ENCODE measurements at regions not wholly inside any gene's neighbourhood (a gene's known extent, or its start where the extent isn't known, plus 50 kb on each side); places are given as distances from the start of the nearest gene placed in this dataset.
A peak's percentile ranks its signal among the peaks of the same experiment; 100 is the strongest.

- H3K9me3 ChIP-seq (ENCODE audit: control insufficient read depth, insufficient read depth, low read depth, low read length), result no peaks in the 10 kb centered on the region
- CTCF ChIA-PET, result interaction anchor here (0.8 to 1.4 kb wide), 3 partner anchors 11 to 28 kb away, joined by 3 to 4 read pairs (median 3); no protein-coding TSS in a partner anchor
- TF ChIP-seq ZNF747 (tag by site-specific recombination; IDR thresholded peaks at IDR 0.05) (no peak), ZBTB17 (tag by site-specific recombination; IDR thresholded peaks at IDR 0.05) (peak; percentile 94), ZEB2 (tag by site-specific recombination; IDR thresholded peaks at IDR 0.05) (no peak), ZNF558 (tag by site-specific recombination; IDR thresholded peaks at IDR 0.05) (no peak), ZSCAN5A (tag by site-specific recombination; IDR thresholded peaks at IDR 0.05) (no peak), ZNF155 (tag by site-specific recombination; IDR thresholded peaks at IDR 0.05) (no peak), SP7 (tag by site-specific recombination; IDR thresholded peaks at IDR 0.05) (no peak), ZBTB21 (tag by site-specific recombination; IDR thresholded peaks at IDR 0.05) (no peak), ZNF654 (tag by site-specific recombination; IDR thresholded peaks at IDR 0.05; ENCODE audit: low read depth) (no peak), ZNF629 (tag by site-specific recombination; IDR thresholded peaks at IDR 0.05) (0 out of 2 replicates have a peak, but pooled peaks have one; percentile 35), ZNF830 (tag by site-specific recombination; IDR thresholded peaks at IDR 0.05; ENCODE audit: low read depth) (no peak), ZNF670 (tag by site-specific recombination; IDR thresholded peaks at IDR 0.05; ENCODE audit: low read depth) (no peak), ZNF2 (tag by site-specific recombination; IDR thresholded peaks at IDR 0.05) (no peak), SCRT2 (tag by site-specific recombination; IDR thresholded peaks at IDR 0.05) (peak; percentile 64), ZFP37 (tag by site-specific recombination; IDR thresholded peaks at IDR 0.05) (no peak), ZNF621 (tag by site-specific recombination; IDR thresholded peaks at IDR 0.05) (no peak), ZNF433 (tag by site-specific recombination; IDR thresholded peaks at IDR 0.05; ENCODE audit: low read depth) (no peak), ZNF37A (tag by site-specific recombination; IDR thresholded peaks at IDR 0.05) (no peak), KLF1 (tag by site-specific recombination; IDR thresholded peaks at IDR 0.05) (no peak)
- no peaks in the 10 kb centered on the region for H3K4me1 ChIP-seq (ENCODE audit: control insufficient read depth, insufficient read depth, low read length)
- H3K4me3 ChIP-seq (ENCODE audit: low read depth, low read length), result no peak overlapping the region
- no peaks in the 10 kb centered on the region for H3K36me3 ChIP-seq (ENCODE audit: control insufficient read depth in 2 of 2, insufficient read depth in 1 of 2, low read length in 2 of 2)
- POLR2A ChIA-PET, result interaction anchor here (0.6 kb wide), 1 partner anchor 111 kb away, joined by 3 read pairs; no protein-coding TSS in a partner anchor
- H3K27ac ChIP-seq (ENCODE audit: extremely low read depth, low read depth, low read length), result no peak overlapping the region
These were observed 77.8 kb downstream of the BAMBI start for GRCh38 chr10:28754930-28755718.

GRCh38 chr10:28761084-28761846, 83.9 kb downstream of the BAMBI start:
- H3K27ac ChIP-seq (ENCODE audit: extremely low read depth, low read depth, low read length), result no peak overlapping the region
- TF ChIP-seq ZNF549 (tag by site-specific recombination; IDR thresholded peaks at IDR 0.05), result no peak
- TF ChIP-seq SETDB1 (IDR thresholded peaks at IDR 0.05; ENCODE audit: insufficient read length, low read length), result peak; percentile 30
- no peak for TF ChIP-seq ZNF138 (tag by site-specific recombination; IDR thresholded peaks at IDR 0.05; ENCODE audit: borderline replicate concordance)
- no peak for TF ChIP-seq KLF9 (tag by site-specific recombination; IDR thresholded peaks at IDR 0.05; ENCODE audit: low read depth)
- no peak overlapping the region for H3K4me3 ChIP-seq (ENCODE audit: low read depth, low read length)
- POLR2A ChIA-PET, result no interaction called here
- no peaks in the 10 kb centered on the region for H3K4me1 ChIP-seq (ENCODE audit: control insufficient read depth, insufficient read depth, low read length)
- no peaks in the 10 kb centered on the region for H3K36me3 ChIP-seq (ENCODE audit: control insufficient read depth in 2 of 2, insufficient read depth in 1 of 2, low read length in 2 of 2)
- no peaks in the 10 kb centered on the region for H3K9me3 ChIP-seq (ENCODE audit: control insufficient read depth, insufficient read depth, low read depth, low read length)
- CTCF ChIA-PET, result interaction anchor here (0.6 kb wide), 2 partner anchors 45 to 85 kb away, joined by 3 to 7 read pairs; no protein-coding TSS in a partner anchor
